HG03457 (cell line): ENCODE measurements at regions not wholly inside any gene's neighbourhood (a gene's known extent, or its start where the extent isn't known, plus 50 kb on each side); places are given as distances from the start of the nearest gene placed in this dataset.

Experiments used
- ATAC-seq: cut with Tn5 transposase; IDR thresholded peaks from one replicate; pipeline ENCODE4 v1.9.1; 2021; ENCODE audit warnings: moderate number of reproducible peaks; ENCODE audit not compliant: unreplicated experiment

DNA sequence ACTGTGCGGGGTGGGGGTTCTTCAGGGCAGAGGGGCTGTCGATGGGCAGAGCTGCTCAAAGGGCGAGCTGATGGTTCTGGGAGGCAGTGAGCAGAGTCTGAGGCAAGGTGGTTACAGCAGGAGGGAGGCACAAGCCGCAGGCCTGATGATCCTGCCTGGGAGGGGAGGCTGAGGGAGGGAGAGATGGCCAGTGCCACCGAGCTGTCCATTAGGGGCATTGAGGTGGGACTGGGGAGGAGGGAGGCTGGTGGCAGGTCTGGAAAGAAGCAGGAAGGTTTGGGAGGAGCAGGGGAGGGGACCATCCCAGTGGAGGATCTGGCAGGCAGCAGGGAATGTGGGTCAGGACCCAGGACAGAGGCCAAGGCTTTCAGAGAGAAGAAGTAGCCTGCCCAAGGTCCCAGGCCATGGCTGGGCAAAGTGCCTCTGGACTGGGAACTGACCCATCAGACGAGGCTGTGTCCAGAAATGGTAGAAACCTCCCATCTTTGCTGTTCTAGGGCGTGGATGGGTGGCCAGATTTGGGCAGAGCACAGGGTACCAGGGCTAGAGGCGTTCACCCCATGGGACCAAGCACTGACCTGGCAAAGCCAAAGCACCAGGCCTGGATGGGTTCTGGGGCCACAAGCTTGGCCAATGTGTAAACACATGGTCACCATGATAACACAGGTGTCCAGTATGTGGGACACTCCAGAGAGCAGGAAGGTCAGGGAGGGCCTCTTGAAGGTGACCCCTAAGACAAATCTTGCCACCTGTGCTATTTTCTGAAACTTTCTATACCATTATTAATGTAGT is 55.5 kb downstream of the INHBB start:
- no peak for ATAC-seq

DNA sequence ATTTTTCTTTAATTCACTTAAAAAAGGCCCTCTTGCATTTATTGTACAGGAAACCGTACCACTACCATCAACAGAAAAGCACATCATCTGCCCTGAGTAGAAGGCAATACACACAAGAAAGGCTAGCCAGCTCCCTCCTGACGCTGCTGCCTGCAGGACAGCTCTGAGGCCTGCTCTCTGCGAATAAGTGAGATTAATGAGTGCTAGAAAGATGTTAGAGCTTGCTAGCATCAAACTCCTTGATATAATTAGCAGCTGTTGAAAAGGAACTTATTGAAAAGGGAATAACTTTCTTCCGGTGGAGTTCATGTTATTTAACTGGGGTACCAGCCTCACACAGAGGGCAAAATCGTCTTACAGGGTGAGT is 56.1 kb downstream of the INHBB start:
- ATAC-seq = no peak

DNA sequence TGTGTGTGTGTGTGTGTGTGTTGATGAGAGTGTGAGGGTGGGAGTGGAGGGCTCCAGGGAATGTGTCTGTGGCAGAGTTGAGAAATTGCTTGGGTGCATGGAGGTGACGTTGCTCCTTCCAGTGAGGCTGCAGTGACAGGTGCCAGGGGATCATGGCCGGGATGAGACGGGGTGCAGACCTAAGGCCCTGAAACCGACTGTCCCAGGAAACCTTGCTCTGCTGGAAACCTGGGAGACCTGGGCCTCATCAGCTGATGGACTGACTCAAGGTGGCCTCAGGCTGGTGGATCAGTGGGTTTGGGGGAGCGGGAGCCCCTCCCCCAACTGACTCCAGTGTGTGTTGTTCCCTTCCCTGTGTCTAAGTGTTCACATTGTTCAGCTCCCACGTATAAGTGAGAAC is 56.6 kb downstream of the INHBB start:
- no peak for ATAC-seq

DNA sequence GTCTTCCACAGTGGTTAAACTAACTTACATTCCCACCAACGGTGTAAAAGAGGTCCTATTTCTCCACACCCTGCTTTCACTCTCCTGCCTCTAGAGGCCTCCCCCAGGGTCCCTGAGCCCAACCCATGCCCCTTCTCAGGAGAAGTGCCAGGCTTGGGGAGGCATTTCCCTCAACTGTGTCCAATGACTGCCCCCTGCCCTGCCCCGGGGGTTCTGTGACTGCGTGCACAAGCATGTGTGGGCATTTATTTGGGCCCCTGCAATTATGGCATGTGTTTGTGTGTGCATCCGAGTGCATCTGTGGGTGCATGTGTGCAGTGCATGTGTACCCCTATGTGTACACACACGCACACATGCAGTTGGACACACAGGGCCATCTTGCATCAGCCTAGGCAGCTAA is 57.3 kb downstream of the INHBB start:
- ATAC-seq = no peak

DNA sequence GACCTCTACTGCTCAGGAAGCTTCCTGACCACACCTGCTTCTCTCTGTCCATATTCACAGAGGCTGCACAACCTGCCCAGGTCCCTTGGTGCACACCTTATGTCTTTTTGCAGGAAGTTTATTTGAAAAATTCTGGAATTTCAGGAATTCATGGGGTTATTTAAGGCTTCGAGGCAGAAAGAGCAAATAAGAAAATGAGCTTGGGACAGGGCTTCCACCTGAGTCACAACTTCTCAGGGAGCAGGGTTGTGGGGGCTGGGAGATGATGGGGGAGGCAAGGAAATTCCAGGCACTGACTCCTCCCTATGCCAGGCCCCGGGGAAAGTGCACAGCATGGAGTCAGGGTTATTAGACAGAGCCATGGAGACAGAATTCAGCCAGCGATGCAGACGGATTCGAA is 57.7 kb downstream of the INHBB start:
- ATAC-seq = no peak

DNA sequence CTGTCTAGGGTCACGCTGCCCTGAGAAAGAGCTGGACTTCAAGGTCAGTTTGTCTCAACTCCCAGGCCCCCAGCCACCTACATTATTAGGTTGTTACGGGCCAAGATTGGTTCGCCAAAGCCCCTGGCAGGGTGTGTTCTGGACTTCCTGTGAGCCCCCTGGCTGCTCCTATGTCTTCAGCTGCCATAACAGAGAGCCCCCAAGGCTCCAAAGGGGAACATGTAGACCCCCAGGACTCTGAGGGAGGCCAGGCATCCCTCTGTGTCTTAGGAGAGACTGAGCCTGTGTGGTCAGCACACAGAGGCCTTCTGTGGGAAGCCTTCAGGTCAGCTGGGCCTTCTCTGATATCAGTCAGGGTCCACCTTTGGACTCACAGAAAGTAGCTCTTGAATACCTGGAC is 58.3 kb downstream of the INHBB start:
- no peak for ATAC-seq

DNA sequence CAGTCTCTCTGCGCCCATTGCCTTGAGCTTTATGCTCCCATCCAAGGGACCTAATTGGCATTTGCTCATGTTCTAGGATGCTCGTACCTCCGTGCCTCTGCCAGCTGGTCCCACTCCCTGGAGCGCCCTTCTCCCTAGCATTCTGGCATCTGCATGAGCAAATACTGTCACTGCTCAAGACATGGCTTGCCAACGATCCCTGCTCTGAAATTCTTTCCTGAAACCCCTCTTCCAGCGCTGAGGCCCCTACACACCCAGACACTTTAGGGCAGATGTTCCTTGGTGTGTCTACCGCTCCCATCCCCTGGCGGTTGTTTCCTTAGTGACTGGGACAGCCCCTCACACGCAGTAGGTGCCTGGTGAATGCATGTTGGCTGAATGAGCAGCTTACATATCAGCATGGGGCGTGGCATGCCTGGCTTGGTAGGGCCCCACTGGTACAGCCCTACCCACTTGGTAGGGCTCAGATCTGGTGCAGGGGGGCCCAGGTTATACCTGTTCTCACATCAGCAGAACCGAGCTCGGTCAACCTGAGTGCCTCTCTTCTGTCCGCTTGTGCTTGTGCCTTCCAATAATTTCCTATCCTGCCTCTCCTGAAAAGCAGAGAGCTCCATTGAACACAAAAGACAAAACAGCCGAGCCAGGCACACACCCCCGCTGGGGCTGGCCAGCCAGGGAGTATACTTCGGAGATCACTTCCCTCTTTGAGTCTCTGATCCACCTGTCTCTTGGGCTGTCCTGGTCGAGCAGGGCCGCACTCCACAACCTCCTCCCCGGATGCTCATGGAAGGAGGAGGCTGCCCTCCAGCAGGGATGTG is 59.2 kb downstream of the INHBB start:
- ATAC-seq = no peak

DNA sequence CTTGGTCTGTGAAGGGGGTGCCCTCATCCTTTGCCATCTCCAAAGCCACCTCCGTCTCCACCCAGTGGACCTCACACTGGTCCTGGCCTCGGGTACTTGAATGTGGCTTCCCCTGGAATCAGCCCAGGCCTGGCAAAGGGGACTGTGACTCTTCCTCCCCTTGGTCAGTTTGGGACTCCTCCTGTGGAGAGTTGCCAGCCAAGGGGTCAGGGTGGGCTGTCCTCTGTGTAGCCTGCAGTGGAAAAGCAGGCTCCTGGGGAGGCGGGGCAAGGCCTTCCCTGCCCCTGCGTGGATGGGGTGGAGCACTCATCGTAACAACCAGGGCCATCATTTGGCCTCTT is 59.8 kb downstream of the INHBB start:
- ATAC-seq = no peak

DNA sequence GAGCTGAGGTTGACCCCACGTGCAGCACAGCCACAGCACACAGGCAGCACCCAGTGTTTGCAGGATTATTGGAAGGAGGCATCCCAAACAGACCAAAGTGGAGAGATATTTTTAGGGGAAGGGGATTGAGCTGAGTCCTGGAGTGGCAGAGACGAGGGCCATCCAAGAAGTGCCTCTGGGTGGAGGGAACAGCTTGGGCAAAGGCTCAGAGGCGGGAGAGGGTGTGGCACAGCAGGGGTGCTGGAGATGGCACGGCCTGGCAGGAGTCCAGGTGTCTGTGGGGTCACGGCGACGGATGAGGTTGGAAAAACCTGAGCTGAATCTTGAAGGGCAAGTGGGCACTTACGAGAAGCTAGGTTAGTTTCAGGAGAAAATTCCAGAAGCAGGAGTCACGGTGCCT is 60.6 kb downstream of the INHBB start:
- ATAC-seq = no peak

DNA sequence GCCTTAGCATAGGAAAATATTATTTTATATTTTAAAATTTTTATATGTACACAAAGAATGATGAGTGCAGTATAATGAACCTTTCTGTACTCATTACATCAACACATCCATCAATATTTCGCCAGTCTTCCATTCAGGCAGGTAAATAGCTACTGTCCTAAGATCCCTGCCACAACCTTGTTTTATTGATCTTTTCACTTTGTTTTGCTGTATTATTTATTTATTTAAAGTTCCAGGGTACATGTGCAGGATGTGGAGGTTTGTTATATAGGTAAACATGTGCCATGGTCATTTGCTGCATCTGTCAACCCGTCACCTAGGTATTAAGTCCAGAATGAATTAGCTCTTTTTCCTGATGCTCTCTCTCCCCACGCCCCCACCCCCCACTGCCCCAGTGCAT is 64.6 kb downstream of the INHBB start:
- no peak for ATAC-seq

DNA sequence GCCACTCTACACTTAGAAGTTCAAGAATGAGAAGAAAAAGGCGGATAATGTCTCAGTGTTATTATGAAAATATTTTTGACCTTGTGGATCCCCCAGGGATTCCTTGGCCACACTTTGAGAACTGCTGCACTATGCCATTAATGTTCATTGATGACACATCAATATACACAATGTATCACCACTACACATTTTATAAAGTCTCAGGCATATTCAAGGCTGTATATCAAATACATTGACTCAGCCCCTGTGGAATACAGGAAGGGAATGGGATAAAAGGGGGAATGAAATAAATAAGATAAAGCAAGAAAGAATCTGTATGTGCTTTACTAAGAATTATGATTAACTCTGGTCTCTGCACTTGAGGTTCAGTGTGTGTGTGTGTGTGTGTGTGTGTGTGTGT is 69.1 kb downstream of the INHBB start:
- ATAC-seq = no peak

DNA sequence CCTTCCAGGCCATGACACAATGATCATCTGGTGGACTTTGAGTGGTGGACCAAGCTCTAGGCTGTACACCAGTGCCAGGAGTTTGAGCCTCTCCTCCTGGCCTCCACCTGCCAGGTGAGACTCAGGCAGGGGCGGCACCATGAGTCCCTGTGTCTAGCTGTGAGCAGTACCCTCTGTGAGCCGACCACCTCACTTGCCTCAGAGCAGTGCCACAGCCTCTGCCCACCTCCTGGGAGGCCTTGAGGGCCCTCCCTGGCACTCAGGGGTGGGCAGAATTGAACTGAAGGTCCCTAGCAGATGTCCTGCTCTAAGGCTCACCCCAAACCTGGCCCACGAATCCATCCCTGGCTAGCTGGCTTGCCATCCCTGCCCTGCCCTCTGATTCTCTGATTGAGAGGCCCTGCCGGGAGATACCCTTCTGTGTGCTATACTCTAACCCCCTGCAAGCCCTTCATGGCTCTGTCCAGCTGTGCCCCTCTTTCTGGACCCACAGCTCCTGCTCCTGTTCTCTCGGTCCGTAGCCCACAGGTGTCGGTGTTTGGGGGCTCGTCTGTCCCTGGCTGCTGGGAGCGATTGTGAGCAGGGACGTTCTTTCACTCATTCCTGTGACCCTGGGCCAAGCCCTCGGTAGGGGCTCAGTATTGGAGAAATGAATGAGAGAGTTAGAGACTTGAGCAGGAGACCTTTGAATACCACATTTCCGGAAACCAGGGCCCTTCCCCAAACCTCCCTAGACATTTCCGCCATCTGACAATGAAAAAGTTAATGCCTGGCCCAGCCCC is 70.0 kb downstream of the INHBB start:
- no peak for ATAC-seq

DNA sequence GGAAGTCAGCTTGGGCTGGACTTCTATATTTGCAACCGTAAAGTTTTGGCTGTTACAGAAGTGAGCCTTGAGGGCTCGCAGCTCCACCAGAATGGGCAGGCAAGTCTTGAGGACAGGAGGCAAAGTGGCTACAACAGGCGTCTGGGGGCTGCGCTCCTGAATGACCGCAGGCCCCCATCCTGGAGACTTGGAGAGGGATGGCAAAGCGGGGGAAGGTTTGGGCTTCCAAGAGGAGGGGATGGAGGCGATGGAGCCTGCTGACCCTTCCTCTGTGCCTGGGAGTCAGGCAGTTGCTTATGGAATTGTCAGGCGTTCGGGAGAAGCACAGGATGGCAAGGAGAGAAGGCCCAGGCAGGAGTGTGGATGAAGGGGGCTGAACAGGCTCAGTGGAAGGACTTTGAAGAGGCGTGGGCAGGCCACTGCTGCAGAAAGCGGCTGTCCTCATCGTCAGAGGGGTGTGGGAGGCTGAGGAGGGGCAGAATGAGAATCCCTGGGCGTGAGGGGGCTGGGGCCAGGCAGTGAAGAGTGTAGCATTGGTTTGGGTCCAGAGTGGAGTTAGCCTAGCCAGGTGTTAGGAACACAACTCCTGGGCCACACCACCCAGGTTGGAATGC is 72.3 kb downstream of the INHBB start:
- ATAC-seq = no peak

DNA sequence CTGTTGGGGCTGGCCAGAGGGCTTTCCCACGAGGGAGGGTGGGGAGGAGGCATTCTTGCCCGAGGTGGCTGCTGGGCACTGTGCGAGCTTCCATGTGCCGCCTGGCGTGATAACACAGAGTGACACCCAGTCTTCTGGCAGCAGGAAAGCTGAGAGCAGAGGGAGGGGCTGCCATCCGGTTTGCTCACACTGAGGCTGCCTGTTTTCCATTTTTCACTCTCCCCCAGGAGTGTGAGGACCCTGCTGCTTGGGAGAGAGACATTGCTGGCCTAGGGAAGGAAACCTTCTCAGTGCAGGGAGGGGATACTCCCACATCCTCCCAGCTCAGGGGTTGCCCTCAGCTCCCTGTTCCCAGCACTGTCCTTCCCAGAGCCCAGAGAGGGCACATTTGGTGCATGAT is 73.1 kb downstream of the INHBB start:
- no peak for ATAC-seq

DNA sequence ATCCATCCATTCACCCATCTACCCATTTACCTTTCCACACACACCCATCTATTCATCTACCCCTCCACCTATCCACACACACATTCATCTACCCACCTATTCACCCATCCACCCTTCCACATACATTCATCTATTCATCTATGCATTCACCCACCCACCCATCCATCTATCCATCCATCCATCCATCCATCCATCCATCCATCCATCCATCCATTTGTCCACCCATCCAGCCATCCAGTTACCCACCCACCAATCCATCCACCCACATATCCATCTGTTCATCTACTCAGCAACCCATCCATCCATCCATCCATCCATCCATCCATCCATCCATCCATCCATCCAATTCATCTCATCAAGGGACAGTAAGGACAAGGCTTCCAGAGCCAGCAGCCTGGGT is 74.0 kb downstream of the INHBB start:
- ATAC-seq = no peak

DNA sequence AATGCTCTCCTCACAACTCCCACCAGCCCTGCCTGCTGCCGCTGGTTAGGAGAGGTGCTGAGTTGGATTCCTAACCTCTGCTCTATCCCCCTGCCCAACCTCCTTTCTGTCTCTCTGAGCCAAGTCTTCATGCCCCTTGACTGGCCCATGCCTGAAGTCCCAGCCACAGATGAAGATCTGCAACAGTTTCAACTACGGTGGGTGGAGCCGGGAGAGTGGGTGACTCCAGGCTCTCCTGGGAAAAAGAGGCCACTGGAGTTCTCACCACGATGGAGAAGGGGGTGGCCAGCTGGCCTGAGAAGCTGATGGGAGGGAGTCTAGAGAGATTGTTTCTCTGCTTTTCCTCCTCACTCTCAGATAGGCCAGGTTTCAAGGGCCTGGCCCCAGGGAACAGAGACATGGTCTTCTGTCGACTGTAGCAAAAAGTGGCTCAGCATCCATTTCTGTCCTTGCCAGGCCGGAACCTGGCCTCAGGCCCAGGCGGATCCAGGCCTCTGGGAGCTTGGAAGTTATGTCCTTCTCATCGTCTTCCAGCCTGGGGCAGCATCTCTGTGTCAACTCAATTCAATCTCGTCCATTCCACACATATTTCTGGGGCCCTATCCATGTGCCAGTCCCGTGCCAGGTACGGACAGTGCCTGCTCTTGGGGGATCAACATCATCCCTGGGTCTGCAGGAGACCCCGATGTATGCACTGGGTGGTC is 75.3 kb downstream of the INHBB start:
- ATAC-seq = no peak

DNA sequence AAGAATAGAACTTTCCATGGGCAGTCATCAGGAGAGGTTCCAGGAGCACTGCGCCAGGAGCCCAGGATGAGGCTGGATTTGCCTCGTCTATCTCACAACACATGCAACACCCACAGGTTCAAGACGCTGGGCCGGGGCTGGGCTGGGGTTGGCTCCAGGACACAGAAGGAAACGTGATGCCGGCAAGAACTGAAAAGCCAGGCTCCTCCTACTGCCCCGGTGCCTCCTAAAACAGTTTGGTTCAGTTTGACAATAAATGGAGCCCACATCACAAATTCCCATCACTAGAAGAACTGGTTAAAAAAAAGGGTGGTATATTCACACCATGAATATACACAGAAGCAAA is 75.9 kb downstream of the INHBB start:
- ATAC-seq = no peak

DNA sequence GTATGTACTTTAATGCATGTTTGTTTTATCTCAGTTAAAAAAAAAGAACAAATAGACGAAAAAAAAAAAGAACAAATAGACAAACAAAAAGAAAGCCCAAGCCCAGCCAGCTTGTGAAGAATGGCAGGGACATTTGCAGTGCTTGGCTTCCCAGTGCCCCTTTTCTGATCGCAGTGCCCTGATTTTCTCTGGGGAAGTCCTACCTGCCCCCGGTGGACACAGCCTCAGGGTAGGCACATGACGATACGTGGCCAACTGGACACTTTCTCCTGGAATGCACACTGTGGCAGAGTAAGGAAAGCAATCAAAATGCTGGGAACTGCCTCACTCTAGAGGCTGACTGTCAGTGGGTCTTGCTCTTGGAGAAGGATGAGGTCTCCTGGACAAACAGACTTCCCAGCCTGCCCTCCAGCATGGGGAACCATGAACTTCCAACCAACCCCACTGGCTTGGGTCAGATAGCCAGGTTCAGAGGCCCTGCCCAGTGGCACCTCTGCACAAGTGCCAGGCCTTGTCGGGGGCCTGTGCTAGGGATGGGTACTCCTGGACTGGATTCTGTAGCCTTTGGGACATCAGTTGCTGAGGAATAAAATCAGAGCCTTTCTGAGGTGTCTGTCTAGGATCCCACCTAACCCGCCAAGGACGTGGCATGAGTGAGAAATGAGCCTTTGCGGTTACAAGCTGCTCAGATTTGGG is 76.7 kb downstream of the INHBB start:
- no peak for ATAC-seq

DNA sequence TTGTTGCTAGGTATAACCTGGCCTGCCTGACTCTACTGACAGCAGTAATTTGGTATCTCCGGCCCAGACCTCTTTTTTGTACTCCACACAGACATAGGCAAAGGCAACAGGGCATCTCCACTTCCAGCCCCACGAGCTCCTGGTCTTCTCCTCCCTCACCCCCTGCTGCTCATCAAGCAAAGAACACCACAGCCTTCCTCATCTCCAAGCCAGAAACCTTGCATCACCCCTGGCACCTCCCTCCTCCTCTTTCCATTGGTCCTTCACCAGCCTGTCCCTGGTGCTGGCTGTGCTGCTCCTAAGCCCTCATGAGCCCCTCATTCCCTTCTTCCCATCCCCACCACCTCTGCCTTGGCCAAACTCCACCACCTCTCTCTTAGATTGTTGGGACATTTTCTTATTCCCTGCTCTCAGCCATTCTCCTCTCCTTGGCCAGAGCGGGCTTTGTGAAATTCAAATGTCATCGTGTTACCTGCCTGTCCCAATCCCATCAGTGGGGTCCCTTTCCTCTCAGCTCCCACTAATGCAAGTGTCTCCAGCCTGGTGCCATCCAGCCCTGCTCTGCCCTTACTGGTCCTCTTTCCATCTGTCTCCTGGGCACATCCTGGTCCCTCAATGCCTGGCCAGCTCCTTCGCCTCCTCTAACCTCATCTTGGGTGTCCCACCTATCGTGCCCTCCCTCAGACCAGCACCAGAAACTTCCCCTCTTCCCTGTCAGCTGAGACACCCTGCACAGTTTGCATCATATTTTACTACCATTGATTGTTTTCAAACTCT is 77.4 kb downstream of the INHBB start:
- no peak for ATAC-seq
